ENCODE measurements at regions not wholly inside any gene's neighbourhood (a gene's known extent, or its start where the extent isn't known, plus 50 kb on each side); places are given as distances from the start of the nearest gene placed in this dataset.

DNA sequence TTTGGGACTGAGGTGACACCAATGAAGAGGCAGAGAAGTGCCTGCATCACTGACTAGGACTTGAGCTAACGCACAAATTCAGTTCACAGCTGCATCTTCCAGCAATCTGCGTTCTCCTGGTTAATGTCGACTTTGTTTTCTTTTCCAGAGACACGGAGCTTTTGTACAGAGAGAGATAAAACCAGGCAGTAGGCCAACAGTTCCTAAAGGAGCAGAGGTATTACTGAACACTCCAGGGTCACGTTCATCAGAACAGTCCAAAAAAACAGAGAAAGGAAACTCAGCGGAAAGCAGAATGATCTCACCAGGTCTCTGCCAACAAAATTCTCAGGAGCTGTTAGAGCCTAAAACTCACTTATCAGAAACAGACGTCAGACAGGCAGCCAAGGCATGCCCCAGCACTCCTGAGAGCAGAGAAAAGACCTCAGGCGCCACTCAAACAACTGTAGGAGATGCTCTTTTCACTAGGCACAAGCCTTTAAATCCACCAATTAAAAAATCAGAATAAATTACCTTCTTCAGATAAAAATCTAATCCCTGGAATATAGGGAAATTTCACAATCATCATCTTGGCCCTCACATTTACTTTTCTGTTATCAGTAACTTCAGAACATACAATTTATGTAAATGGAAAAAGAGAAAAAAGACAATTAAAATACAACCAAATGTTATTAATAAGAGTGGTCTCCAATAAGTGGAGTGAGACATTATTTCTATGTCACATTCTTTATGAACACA is 95.9 kb upstream of the SPTBN1 start:
- DNase-seq (ENCODE audit: low read depth, low spot score): peak; percentile 40

DNA sequence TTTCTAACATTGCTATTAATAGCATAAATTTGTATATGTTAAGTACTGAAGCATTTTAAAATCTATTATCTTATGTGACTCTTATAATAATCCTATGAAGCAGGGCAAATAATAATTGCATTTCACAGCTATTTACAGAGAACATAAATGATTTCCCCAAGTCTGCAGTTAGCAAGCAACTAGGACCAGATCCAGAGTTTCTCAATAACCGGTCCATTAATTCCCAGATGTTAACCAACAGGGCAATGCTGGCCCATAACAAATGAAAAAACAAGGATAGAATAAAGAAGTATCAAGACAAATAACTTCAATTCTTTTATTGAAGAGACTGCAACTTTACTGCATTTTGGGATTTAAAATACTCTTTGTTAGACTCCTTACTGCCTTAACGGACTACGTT is 91.7 kb upstream of the SPTBN1 start:
- no peak for DNase-seq (ENCODE audit: low read depth, low spot score)

DNA sequence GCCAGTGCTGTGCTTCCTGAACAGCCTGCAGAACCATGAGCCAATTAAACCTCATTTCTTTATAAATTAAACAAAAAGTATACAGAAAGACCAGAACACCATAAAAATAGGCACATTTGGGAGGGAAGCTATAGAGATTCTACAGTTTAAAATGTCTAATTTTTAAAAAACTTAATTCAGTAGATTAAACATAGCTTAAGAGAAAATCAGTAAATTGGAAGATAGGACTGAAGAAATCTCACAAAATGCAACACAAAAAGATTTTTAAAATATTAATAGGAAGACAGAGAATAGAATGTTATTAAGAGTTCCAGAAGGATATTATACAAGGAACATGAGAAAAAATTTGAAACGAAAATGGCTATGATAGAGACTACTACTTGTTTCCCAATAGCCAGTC is 90.5 kb upstream of the SPTBN1 start:
- no peak for DNase-seq (ENCODE audit: low read depth, low spot score)

DNA sequence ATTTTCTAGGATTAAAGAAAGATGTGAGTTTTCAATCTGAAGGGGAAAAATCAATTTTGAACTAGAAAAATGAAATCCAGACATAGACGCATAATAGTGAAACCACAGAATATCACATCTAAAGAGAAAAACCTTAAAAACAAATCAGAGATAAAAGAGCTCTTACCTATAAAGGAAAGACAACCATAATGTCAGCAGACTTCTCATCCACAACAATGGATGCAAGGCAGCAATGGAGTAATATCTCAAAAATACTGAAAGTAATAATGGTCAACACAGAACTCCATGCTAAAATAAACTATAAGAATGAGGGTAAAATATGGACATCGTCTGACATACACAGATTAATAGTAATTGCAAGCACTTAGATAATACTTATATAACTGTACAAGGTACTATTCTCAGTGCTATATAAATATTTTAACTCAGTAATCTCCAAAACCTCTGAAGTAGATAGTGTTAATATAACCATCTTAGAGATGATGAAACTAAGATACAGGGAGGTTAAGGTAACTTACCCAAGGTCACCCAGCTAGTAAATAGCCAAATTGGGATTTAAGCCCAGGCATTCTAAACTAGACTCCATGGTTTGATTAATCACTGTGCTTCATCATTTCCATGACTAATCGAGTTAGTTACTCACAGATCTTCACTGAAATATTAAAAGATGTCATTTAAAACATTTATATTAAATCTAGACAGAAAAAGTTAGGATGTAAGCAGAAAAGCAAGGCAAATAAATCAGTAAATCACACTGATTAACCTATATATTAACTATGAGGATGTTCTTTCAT is 89.4 kb upstream of the SPTBN1 start:
- no peak for DNase-seq (ENCODE audit: low read depth, low spot score)

DNA sequence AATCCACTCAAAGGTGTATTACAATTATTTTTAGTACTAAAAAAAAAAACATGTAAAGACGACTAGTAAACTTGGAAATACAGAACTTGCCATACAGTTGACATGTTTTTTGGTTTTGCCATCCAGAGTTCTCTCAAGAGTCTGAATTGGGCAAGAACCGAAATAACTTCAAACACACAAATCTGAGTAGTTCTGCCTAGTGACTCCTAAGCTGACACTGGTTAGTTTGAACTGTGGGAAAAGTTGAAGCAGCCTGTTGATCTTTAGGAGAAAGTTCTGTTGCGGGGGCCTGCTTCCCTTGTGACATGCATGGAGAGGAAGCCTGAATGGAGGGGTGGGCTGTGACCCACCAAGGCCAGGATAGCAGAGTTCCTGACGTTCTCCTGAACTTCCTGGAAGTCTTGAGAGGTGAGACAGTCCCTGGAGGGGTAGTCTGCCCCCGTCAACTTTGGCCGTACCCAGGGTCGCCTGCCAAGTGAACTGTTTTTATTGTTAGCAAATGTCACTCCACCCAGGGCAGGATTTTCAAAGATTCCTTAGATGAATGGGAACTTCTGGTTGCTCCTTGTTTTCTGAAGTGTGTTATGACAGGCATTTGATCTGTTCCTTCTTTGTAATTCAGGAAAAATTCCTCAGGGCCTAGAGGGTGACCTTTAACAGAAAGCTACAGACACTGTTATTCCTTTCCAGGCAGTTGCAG is 85.6 kb upstream of the SPTBN1 start:
- no peak for DNase-seq (ENCODE audit: low read depth, low spot score)

DNA sequence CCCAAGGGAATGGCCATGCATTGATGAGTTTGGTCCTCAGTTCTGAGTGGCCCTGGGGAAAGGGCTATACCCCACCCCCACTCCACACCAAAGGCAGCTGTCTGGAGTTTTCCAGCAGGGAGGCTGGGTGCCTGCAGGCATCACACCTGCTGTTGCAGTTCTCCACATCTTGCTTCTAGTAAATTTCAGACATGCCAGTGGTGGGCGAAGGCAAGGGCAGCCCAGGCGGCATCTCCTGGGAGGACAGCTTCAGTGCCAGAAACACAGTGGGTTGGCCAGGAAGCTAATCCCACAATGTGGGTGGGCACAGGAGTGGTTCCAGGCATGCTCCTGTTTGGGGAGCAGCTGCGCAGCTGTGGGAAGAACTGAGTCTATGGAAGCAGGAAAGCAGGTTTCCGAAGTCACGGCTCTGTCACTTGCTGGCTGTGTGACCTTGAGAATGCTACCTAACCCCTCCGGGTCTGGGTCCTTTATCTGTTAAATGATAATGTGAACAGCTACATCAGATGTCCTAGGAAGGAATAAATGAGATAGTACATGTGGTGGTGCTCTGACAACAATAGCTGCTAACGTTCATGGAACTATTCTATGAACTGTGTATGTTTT is 84.6 kb upstream of the SPTBN1 start:
- no peak for DNase-seq (ENCODE audit: low read depth, low spot score)

DNA sequence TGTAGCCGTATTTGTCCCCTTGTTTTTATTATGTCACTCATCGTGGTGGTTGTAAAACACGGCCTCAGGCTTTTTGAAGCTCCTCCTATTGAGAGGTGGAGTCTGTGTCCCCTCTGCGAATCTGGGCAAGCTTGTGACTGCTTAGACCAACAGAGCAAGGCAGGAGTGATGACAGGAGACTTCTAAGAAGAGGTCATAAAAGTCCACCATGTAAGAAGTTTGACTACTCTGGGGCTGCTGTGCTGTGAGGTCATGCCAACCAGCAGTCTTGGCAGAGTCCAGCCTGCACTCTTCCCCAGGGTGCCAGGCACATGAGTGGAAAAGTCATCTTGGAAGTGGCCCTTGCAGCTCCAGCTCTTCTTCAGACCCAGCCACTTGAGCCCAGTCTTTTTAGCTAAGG is 83.8 kb upstream of the SPTBN1 start:
- DNase-seq (ENCODE audit: low read depth, low spot score): no peak

DNA sequence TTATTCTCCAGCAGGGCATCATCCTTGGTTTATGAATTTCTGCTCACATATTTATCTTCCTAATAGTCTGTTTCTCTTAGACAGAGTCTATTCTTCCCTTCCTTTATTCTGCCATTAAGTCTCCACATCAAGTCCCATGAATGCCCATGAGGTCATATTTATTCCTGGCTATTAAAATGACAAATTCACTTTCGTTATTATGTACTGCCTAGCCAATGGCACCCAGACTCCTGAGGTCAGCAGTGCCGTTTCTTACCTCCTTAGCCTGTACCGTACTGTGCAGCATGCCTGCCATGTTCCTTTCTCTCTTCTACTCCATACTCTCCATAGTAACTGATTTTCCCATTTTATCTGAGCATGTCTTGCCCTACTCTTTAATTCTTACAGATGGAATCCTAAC is 82.3 kb upstream of the SPTBN1 start:
- DNase-seq (ENCODE audit: low read depth, low spot score): no peak

DNA sequence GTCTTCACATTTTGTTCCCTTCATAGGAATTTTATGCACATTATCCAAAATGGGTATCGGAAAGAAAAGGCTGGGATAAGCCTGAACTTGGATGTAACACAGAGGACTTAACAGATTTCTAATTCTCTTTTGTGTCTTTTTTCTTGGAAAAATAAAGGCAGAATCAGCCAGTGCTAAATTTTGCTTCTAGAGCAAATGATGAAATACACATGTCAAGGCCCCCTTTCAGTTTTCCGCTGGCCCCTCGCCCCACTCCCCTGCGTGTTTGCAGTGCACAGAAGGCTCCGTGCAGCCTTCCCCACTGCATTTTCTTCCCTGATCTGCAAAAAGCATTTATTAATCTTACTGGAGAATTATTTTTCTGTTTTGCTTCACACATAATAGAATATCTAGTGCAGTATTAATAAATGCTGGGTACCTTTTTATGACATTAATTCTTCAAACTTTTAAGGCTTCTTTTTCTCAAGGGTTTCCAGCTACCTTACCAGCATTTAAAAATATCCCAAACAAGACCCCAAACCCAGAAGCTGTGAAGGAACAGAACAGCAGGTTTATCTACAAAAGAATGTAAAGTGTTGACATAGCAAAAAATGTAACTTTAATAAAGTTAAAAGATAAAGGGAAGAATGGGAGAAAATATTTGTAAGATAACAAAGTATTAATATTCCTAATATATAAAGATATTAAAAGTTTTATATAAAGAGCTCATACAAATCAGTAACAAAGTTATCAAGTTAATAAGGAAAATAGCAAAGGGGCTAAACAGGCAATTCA is 81.3 kb upstream of the SPTBN1 start:
- DNase-seq (ENCODE audit: low read depth, low spot score): no peak

DNA sequence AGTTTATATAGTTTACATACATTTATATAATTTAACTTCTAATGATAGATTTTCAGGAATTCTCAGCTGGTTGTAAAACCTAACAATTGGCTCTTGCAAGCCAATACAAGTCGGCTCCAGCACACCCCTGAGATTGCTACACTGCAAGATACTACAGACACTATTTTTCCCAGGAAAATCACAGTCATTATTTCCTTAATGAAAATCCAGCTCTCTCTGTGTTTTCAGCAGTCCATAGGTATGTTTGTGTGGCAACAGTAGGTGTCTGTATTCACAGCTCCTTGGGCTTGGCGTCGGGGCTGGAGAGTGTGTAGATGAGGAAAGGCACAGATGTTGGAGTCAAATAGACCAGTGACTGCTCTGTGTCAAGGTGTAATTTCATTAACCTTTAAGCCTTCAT is 78.7 kb upstream of the SPTBN1 start:
- DNase-seq (ENCODE audit: low read depth, low spot score): no peak

DNA sequence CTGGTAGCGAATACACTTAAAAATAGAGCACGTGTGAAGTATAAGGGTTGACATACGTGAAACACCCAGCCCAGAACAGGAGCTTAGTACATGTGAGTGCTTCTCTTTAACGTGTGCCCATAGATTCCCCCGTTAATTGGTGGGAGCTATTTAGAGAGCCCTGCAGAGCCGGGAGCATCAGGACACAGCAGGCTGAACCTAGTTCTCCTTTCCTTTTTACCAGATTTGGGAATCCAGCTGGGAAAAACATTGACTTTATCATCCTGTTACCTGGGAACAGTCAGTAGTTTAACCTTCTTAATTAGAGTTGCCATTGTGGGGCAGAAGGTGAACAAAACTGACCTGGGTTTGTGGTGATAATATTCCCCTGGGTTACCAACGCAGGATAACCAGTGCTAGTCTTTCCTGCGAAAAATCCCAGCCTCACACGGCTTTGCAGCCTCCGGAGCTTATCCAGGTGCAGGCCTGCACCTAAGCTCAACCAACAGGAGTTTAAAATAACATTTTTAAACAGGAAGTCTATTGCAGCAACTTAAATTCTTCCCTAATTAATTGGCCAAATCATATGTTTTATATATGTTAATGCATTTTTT is 78.1 kb upstream of the SPTBN1 start:
- DNase-seq (ENCODE audit: low read depth, low spot score): no peak

DNA sequence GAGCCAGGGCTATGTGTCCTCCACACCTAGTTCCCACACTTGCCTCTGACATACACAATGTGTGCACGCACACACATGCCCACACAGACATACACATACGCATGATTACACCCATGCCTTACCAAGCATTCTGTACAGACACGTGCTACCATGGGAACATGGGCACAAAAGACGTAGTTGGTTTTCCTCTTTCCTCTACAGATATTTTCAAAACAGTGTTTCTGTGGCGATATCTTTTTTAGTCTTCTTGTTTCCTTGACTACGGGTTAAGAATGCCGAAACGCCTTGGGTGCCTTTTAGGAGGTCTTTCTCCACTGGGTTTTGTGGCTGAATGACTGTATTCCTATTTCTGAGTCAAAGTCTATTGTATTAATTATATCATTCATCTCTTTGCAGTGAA is 75.5 kb upstream of the SPTBN1 start:
- DNase-seq (ENCODE audit: low read depth, low spot score): no peak

DNA sequence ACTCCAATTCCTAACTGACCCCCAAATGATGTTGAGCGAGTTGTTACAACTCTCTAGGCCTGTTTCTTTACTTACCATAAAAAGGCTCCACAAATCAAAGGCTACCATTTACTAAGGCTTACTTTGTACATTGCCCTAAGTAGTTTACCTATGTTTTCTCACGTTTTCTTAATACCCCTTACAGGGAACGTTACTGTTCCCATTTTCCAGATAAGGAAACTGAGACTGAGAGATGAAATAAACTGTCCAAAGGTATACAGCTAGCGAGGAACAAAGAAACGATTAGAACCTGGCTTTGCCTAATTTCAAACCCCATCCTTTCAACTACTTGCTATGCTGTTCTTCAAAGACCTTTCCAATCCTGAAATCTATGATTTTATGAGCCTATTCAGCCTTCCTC is 74.8 kb upstream of the SPTBN1 start:
- no peak for DNase-seq (ENCODE audit: low read depth, low spot score)

DNA sequence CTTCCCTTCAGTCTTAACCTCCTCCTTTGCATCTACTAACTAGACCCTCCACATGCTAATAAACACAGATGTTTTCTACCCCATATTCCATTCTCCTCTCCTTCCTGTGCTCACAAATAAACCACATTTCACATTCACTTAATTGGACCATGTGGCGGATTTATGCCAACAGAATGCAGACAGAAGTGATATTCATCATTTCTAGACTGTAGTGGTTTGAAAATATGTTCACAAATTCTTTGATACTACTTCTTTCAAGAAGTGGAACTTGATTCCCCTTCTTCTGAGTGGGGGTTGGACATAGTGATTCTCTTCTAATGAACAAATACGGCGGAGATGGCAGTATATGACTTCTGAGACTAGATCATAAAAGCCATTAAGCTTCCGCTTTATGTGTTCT is 73.5 kb upstream of the SPTBN1 start:
- no peak for DNase-seq (ENCODE audit: low read depth, low spot score)

DNA sequence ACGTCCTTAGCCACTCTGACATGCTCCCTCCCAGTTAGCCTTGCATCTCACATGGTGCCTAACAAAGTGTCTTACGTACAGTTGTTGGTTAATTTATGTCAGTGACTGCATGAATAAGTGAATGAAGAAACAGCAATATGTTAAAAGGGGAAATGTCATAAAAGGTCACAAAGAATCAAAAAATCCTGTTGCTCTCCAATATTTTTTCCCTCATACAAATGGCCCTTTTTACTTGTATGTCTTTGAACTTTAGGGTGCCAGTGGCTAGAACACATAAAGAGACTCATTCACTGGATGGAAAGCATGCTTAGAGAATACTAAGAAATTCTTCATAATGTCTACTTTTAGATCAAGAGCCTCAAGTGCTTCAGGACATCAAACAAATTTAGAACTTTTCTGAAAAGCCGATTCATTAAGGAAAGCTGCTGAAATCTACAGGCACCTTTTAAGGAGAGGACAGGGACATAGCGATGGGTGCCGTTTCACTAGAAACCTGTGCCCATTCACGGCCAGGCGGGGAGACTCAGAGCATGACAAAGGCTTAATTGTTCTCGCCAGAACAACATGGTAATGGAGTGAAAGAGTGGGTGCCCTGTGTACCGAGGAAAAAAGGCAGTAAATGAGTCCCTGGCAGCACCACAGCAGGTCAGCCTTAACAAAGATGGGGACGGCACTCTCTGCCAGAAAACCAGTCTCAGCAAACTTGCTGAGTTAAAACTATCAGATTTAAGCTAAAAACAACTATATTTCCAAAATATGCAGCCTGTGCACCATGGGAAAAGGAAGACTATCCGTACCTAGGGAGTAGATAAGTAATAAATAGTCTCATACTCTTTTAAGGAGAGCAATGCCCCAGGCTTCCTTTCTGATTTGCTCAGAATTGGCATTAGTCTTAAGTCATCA is 71.6 kb upstream of the SPTBN1 start:
- DNase-seq (ENCODE audit: low read depth, low spot score): no peak

DNA sequence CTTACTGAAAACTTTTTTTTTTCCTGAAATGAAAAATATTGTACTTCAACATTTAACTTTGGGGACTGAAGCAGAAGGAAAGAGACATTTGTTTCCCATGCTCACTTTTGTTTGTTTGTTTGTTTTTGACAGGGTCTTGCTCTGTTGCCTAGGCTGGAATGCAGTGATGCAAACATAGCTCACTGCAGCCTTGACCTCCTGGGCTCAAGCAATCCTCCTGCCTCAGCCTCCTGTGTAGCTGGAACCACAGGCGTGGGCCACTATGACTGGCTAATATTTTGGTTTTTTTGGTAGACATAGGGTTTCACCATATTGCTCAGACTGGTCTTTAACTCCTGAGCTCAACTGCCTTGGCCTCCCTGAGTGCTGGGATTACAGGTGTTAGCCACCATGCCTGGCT is 70.9 kb upstream of the SPTBN1 start:
- no peak for DNase-seq (ENCODE audit: low read depth, low spot score)

DNA sequence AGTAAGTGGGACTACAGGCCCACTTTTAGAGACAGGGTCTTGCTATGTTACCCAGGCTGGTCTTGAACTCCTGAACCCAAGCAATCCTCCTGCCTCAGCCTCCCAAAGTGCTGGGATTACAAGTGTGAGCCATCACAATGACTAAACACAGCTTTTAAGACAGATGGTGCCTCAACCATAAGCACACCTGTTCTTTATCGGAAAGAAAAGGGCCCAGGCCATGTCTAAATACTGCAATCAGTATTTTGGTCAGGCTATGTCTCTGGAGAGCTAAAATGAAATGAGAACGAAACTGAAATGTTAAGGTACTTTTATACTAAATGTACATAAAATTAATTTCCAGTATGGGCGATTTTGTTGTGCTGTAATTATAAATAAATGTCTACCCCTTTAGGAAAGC is 69.5 kb upstream of the SPTBN1 start:
- no peak for DNase-seq (ENCODE audit: low read depth, low spot score)

DNA sequence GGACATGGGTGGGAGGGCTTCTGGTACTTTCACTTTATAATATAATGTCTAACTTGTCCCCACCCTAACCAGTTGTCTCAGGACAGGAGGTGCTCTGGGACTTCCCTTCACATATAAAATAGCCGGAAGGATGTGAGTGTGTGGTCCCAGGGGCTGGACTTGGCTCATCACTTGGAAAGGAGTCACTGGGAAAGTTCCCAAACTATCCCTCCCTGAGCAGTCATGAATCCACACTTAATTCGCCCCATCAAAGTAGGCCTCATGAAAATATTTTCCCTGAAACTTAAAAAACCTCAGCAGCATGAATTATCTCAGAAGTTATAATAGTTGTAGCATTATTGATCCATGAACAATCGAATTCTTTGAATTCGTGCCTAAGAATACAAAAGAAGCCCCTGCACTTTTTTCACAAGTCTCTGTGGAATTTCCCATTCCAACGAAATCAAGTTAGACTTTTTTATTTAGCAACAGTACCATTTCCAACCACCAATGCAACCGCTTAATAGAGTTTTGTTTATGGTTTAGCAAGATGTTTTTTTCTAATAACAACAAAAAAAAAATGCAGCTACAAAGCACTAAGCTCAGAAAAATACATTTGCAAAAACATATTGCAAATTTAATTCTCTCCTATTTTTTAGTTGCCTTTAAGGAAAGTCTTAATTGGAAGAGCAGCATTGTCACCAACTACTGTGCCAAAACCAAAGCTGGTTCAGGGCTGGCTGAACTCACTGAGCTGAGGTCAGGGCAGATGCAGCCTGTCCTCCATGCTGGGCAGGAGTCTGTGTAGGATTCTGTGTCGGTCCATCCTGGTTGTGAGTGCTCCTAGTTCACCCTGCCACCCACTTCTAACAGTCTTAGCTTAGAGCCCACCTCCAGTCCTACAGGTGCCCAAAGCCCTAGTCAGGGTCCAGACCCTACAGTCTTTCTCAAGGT is 68.8 kb upstream of the SPTBN1 start:
- no peak for DNase-seq (ENCODE audit: low read depth, low spot score)

DNA sequence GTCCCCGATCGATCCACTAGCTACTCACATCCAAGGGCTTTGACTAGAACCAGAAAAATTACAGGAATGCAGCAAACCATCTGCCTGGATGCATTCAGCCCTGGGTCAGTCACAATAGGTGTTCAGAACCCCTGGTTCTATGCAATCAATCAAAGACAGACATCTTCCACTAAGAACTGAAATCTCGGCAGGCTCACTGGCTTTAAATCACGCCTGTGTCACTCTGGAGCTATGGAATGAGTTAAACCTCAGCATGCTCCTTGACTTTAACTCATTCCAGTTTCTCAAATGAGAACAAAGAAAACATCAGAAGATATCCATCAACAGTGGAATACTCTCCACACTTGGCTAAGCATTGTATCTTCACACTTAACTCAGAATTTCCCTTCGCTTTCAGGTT is 68.1 kb upstream of the SPTBN1 start:
- no peak for DNase-seq (ENCODE audit: low read depth, low spot score)
